GM19099 (cell line): ENCODE measurements at regions not wholly inside any gene's neighbourhood (a gene's known extent, or its start where the extent isn't known, plus 50 kb on each side); places are given as distances from the start of the nearest gene placed in this dataset.

Experiments used
- POLR2A ChIP-seq: IDR thresholded peaks from 3 replicates; pipeline ENCODE4 v1.6.1; 2011; ENCODE audit warnings: low read depth; ENCODE audit not compliant: insufficient read length; ENCODE audit errors: extremely low read depth

GRCh38 chr7:94270772-94271171 lies 123.9 kb upstream of the COL1A2 start:
- no peak for TF ChIP-seq POLR2A

GRCh38 chr7:94272821-94273583 lies 121.7 kb upstream of the COL1A2 start:
- no peak for TF ChIP-seq POLR2A

GRCh38 chr7:94274828-94275227 lies 119.9 kb upstream of the COL1A2 start:
- no peak for TF ChIP-seq POLR2A

- no peak for TF ChIP-seq POLR2A
Observed at GRCh38 chr7:94276027-94276426, 118.7 kb upstream of the COL1A2 start.

GRCh38 chr7:94276795-94277194 lies 117.9 kb upstream of the COL1A2 start:
- no peak for TF ChIP-seq POLR2A

- TF ChIP-seq POLR2A, result no peak
Observed at GRCh38 chr7:94277236-94277635, 117.5 kb upstream of the COL1A2 start.

- no peak for TF ChIP-seq POLR2A
Observed at GRCh38 chr7:94280851-94281250, 113.8 kb upstream of the COL1A2 start.

GRCh38 chr7:94284104-94284503 lies 110.6 kb upstream of the COL1A2 start:
- TF ChIP-seq POLR2A, result no peak

- TF ChIP-seq POLR2A, result no peak
Observed at GRCh38 chr7:94286111-94286510, 108.6 kb upstream of the COL1A2 start.

GRCh38 chr7:94288096-94288495 lies 106.6 kb upstream of the COL1A2 start:
- no peak for TF ChIP-seq POLR2A

- TF ChIP-seq POLR2A, result no peak
Observed at GRCh38 chr7:94289071-94289470, 105.6 kb upstream of the COL1A2 start.

- TF ChIP-seq POLR2A, result no peak
Observed at GRCh38 chr7:94294471-94295131, 100.1 kb upstream of the COL1A2 start.

- no peak for TF ChIP-seq POLR2A
Observed at GRCh38 chr7:94295850-94296249, 98.8 kb upstream of the COL1A2 start.

GRCh38 chr7:94296881-94297280 lies 97.8 kb upstream of the COL1A2 start:
- TF ChIP-seq POLR2A, result no peak

- no peak for TF ChIP-seq POLR2A
Observed at GRCh38 chr7:94297397-94297838, 97.3 kb upstream of the COL1A2 start.

- TF ChIP-seq POLR2A, result no peak
Observed at GRCh38 chr7:94298943-94299342, 95.8 kb upstream of the COL1A2 start.
